T-cell (primary cell): ENCODE measurements at regions not wholly inside any gene's neighbourhood (a gene's known extent, or its start where the extent isn't known, plus 50 kb on each side); places are given as distances from the start of the nearest gene placed in this dataset.

Experiments used
- ATAC-seq, 4 experiments: fragments of 200-7000 bp in 3 of 4; fragments of 150-1000 bp in 1 of 4; cut with Tn5 transposase; replicated peaks in 1 of 4; 1 replicate in 3 of 4; 2 replicates in 1 of 4; pipeline ENCODE4 v1.10.0; 2021; ENCODE audit warnings: moderate library complexity in 3 of 4, mild to moderate bottlenecking in 2 of 4, moderate number of reproducible peaks in 1 of 4
- CTCF ChIA-PET, 2 donors: fragments of 300-600 bp; sonication (Branson Sonifier 250); formaldehyde crosslinking; loops; one replicate each; lab custom pipeline; 2022; ENCODE audit warnings: antibody characterized with exemption in 2 of 2; lab: Charles Lee
- POLR2A ChIA-PET, 2 donors: fragments of 300-600 bp; sonication (Branson Sonifier 250); formaldehyde crosslinking; loops; one replicate each; lab custom pipeline; 2022; ENCODE audit warnings: antibody characterized with exemption in 2 of 2; lab: Charles Lee
- DNase-seq, 35 experiments: peaks; one replicate each; pipeline versions ENCODE4 v3.0.0 to v3.0.0-alpha.2; 2013 to 2023
- H3K27ac ChIP-seq: one replicate; pipeline ENCODE4 v1.5.1; 2013; ENCODE audit warnings: low read length
- H3K27me3 ChIP-seq, 2 experiments: replicated peaks in 1 of 2; 1 replicate in 1 of 2; 2 replicates in 1 of 2; pipeline versions ENCODE4 v1.6.1 to v1.7.0; 2013; ENCODE audit warnings: low read length in 1 of 2, mixed read lengths in 1 of 2; ENCODE audit not compliant: control insufficient read depth in 2 of 2, insufficient read depth in 2 of 2; ENCODE audit errors: extremely low read depth in 1 of 2
- H3K36me3 ChIP-seq, 2 donors: 1 replicate in 1 of 2; 2 replicates in 1 of 2; pipeline versions ENCODE4 v1.6.1 to v1.7.0; 2013; ENCODE audit warnings: low read length in 1 of 2; ENCODE audit not compliant: control insufficient read depth in 2 of 2, insufficient read depth in 1 of 2; ENCODE audit errors: extremely low read depth in 1 of 2
- H3K4me1 ChIP-seq, 2 experiments: 1 replicate in 1 of 2; 2 replicates in 1 of 2; pipeline versions ENCODE4 v1.6.1 to v1.7.0; 2013; ENCODE audit warnings: low read length in 2 of 2, mixed read lengths in 1 of 2; ENCODE audit not compliant: insufficient read depth in 2 of 2, control insufficient read depth in 1 of 2; ENCODE audit errors: extremely low read depth in 1 of 2
- H3K4me3 ChIP-seq, 2 donors: 1 replicate in 1 of 2; 2 replicates in 1 of 2; pipeline versions ENCODE4 v1.5.1 to v1.7.0; 2013; ENCODE audit warnings: mild to moderate bottlenecking in 2 of 2, low read length in 1 of 2, moderate library complexity in 1 of 2; ENCODE audit not compliant: control insufficient read depth in 1 of 2; ENCODE audit errors: extremely low read depth in 1 of 2
- H3K9me3 ChIP-seq: 2 replicates; pipeline ENCODE4 v1.7.0; 2013
- H3K27ac Mint-ChIP-seq, 2 donors: one replicate each; pipeline ENCODE4 v1.8.0; 2020 to 2021; ENCODE audit warnings: mild to moderate bottlenecking in 2 of 2, mixed read lengths in 2 of 2
- H3K27me3 Mint-ChIP-seq, 2 donors: one replicate each; pipeline ENCODE4 v1.8.0; 2021 to 2022; ENCODE audit warnings: mixed read lengths in 2 of 2
- H3K36me3 Mint-ChIP-seq: one replicate; pipeline ENCODE4 v1.8.0; 2021; ENCODE audit warnings: mixed read lengths
- H3K4me1 Mint-ChIP-seq, 3 donors: one replicate each; pipeline ENCODE4 v1.8.0; 2020 to 2022; ENCODE audit warnings: mixed read lengths in 3 of 3, mild to moderate bottlenecking in 1 of 3
- H3K4me3 Mint-ChIP-seq, 3 donors: one replicate each; pipeline ENCODE4 v1.8.0; 2020 to 2022; ENCODE audit warnings: mild to moderate bottlenecking in 3 of 3, mixed read lengths in 3 of 3, moderate library complexity in 3 of 3
- H3K9me3 Mint-ChIP-seq, 3 donors: one replicate each; pipeline ENCODE4 v1.8.0; 2020 to 2022; ENCODE audit warnings: mixed read lengths in 3 of 3
- WGBS: methylation state at CpG from one replicate; pipeline ENCODE4 v1.1.5; 2013; ENCODE audit warnings: missing lambda C conversion rate; ENCODE audit not compliant: insufficient coverage; 5-methylcytosine and 5-hydroxymethylcytosine counted together

DNA sequence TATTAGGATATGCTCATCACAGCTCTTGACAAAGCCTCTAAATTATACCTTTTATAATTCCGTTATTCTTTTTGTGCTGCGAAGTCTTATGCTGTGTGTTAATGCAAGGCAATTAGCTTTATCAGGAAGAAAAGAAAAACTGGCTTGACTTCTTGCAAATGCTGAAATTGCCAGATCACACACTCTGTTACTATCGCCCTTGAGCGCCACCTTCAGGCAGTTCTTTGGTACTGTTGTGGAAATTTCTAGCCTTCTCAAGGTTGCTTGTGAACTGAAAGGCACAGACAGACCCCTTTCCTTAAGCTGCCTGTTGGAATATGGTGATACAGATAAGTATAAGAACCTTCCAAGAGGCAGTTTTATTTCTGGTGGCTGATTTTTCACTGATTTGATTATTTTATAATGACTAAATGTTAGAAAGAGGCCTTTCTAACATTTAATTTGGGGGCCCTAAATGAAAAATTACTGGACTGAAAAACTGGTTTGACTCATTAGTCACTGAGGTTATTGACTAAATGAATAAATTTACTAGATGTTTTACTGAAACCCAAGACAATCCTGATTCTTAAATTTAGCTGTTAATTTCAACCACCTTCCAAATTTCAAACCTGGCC, 126.2 kb upstream of the RASGRP1 start:
- Histone ChIP-seq H3K9me3 (no peaks in the 10 kb centered on the region), H3K4me1 (peaks cover 53 to 58% of the 10 kb centered on the region in 2 experiments), H3K27ac (no peak overlapping the region), H3K27me3 (no peaks in the 10 kb centered on the region), H3K4me3 (no peak overlapping the region), H3K36me3 (no peaks in the 10 kb centered on the region)
- no peaks in the 10 kb centered on the region for H3K9me3 Mint-ChIP-seq
- H3K27me3 Mint-ChIP-seq: no peaks in the 10 kb centered on the region
- ChIA-PET CTCF (interaction anchor here (0.6 to 9.8 kb wide), 60 partner anchors 8 to 250 kb away, joined by 3 to 249 read pairs (median 5); partner anchors contain the start of gene RASGRP1 (in 2 of the 2)), POLR2A (interaction anchor here (0.6 to 1.2 kb wide), 6 partner anchors 18 to 216 kb away, joined by 3 to 5 read pairs (median 3); partner anchors contain the start of gene RASGRP1 (in 1 of the 2))
- peaks cover 65 to 83% (median 75%) of the 10 kb centered on the region in 3 donors for H3K4me1 Mint-ChIP-seq
- WGBS: no CpG with 5 or more reads among the region's 4 CpGs
- H3K27ac Mint-ChIP-seq: peak overlapping the region; percentile 91 to 98
- H3K4me3 Mint-ChIP-seq: peak overlapping the region in 1 of 3 donors; percentile 48
- no peaks in the 10 kb centered on the region for H3K36me3 Mint-ChIP-seq
- ATAC-seq (peak; percentile 25 to 28 (median 27)), DNase-seq (peak; percentile 56 to 94 (median 75))

DNA sequence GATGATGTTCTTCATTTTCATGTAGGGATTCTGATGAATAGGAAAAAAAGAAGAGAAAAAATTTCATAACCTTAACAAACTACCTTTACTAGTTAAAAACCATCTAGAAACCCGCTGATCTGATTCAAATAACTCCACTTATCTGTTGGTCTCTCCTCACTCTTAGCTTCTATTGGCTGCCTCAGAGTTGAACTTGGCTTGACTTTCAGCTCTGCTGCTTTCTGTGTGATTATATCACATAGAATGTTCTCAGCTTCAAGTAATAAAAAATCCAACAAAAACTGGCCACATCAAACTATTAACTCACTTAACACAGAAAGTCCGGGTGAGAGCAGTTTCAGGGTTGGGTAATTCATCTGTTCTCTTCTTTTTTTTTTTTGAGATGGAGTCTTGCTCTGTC, 126.8 kb upstream of the RASGRP1 start:
- WGBS: 60% methylated on average over 1 of the region's 2 CpGs
- ChIA-PET CTCF (interaction anchor here (0.8 to 9.8 kb wide), 43 partner anchors 7 to 251 kb away, joined by 3 to 249 read pairs (median 6); partner anchors contain the start of gene RASGRP1 (in 2 of the 2)), POLR2A (interaction anchor here (0.6 to 1.2 kb wide), 3 partner anchors 19 to 216 kb away, joined by 3 to 5 read pairs (median 3); no protein-coding TSS in a partner anchor)
- no peak overlapping the region for H3K27ac ChIP-seq
- no peaks in the 10 kb centered on the region for H3K9me3 Mint-ChIP-seq
- no peak overlapping the region for H3K4me3 Mint-ChIP-seq
- no peaks in the 10 kb centered on the region for H3K36me3 Mint-ChIP-seq
- H3K4me3 ChIP-seq: no peak overlapping the region
- no peak for ATAC-seq
- no peaks in the 10 kb centered on the region for H3K9me3 ChIP-seq
- no peaks in the 10 kb centered on the region for H3K36me3 ChIP-seq
- no peak for DNase-seq
- peaks cover 53 to 58% of the 10 kb centered on the region in 2 experiments for H3K4me1 ChIP-seq
- H3K27me3 ChIP-seq: no peaks in the 10 kb centered on the region
- H3K4me1 Mint-ChIP-seq: peaks cover 65 to 83% (median 75%) of the 10 kb centered on the region in 3 donors
- no peaks in the 10 kb centered on the region for H3K27me3 Mint-ChIP-seq
- H3K27ac Mint-ChIP-seq: peak overlapping the region; percentile 47 to 91

DNA sequence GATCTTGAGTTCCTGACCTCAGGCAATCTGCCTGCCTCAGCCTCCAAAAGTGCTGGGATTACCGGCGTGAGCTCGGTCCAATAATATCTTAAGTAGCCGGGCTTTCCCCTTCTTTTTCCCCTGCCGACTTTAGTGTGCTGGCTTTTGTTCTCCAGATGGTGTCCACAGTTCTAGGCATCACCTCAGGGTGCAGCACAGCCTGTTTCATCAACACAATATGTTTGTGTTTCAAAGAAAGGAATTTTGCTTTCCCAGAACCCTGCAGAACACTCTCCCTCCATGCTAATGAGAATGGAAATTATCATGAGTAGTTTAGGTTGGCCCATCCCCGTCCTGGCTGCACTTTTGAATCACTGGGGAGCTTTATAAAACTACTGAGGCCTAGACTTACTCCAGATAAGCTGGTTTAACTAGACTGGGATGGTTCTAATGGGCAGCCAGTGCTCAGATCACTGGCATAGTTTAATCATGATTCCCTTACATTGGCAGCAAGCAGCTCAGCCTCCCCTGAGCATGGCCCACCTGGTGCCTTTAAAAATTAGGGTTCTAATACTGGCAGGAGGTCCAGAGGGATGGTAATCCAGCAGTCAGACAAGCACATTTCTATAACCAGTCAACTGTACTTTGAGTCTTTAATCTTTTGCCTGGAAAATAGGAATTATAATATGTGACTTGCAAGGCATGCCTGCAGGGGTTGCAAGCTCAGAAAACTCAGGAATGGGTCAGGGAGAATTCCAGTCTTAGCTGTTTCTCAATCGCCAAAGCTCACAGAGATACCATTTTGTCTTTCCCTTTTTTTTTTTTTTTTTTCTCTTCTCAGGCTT, 127.6 kb upstream of the RASGRP1 start:
- H3K4me3 ChIP-seq: no peak overlapping the region
- H3K27me3 ChIP-seq: no peaks in the 10 kb centered on the region
- ATAC-seq (no peak), DNase-seq (no peak)
- H3K27me3 Mint-ChIP-seq: no peaks in the 10 kb centered on the region
- H3K36me3 Mint-ChIP-seq: no peaks in the 10 kb centered on the region
- H3K4me1 Mint-ChIP-seq: peaks cover 65 to 83% (median 75%) of the 10 kb centered on the region in 3 donors
- no peak overlapping the region for H3K27ac ChIP-seq
- no peaks in the 10 kb centered on the region for H3K9me3 Mint-ChIP-seq
- no peak overlapping the region for H3K4me3 Mint-ChIP-seq
- H3K4me1 ChIP-seq: peaks cover 45 to 58% of the 10 kb centered on the region in 2 experiments
- H3K36me3 ChIP-seq: no peaks in the 10 kb centered on the region
- POLR2A ChIA-PET: interaction anchor here (0.6 to 0.7 kb wide), 4 partner anchors 126 to 1618 kb away, joined by 3 to 4 read pairs (median 3); no protein-coding TSS in a partner anchor
- peak overlapping the region; percentile 39 to 64 for H3K27ac Mint-ChIP-seq
- no peaks in the 10 kb centered on the region for H3K9me3 ChIP-seq
- CTCF ChIA-PET: interaction anchor here (0.5 to 8.5 kb wide), 23 partner anchors 8 to 251 kb away, joined by 3 to 112 read pairs (median 5); partner anchors contain the start of gene RASGRP1 (in 1 of the 2)
- no CpG with 5 or more reads among the region's 7 CpGs for WGBS

DNA sequence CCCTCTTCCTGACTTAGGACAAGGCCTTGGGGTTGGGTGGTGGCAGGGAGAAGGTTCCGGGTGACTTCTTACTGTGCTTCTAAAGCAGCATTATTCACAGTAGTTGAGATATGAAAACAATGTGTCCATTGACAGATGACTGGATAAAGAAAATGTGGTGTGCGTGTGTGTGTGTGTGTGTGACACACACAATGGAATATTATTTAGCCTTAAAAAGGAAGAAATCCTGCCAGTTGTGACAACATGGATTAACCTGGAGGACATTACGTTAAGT, 128.1 kb upstream of the RASGRP1 start:
- ATAC-seq: no peak
- POLR2A ChIA-PET: interaction anchor here (0.6 to 0.7 kb wide), 3 partner anchors 126 to 1618 kb away, joined by 3 to 4 read pairs (median 3); no protein-coding TSS in a partner anchor
- no peaks in the 10 kb centered on the region for H3K36me3 Mint-ChIP-seq
- Histone ChIP-seq H3K27ac (no peak overlapping the region), H3K4me1 (peaks cover 39 to 58% of the 10 kb centered on the region in 2 experiments), H3K27me3 (no peaks in the 10 kb centered on the region), H3K9me3 (no peaks in the 10 kb centered on the region), H3K36me3 (no peaks in the 10 kb centered on the region), H3K4me3 (no peak overlapping the region)
- WGBS: 100% methylated on average over 1 of the region's 3 CpGs
- DNase-seq: no peak
- CTCF ChIA-PET: interaction anchor here (0.6 to 7.3 kb wide), 10 partner anchors 9 to 252 kb away, joined by 3 to 96 read pairs (median 7); partner anchors contain the start of gene RASGRP1 (in 1 of the 2)
- no peaks in the 10 kb centered on the region for H3K9me3 Mint-ChIP-seq
- no peak overlapping the region for H3K4me3 Mint-ChIP-seq
- no peak overlapping the region for H3K27ac Mint-ChIP-seq
- no peaks in the 10 kb centered on the region for H3K27me3 Mint-ChIP-seq
- H3K4me1 Mint-ChIP-seq: peaks cover 65 to 83% (median 74%) of the 10 kb centered on the region in 3 donors

DNA sequence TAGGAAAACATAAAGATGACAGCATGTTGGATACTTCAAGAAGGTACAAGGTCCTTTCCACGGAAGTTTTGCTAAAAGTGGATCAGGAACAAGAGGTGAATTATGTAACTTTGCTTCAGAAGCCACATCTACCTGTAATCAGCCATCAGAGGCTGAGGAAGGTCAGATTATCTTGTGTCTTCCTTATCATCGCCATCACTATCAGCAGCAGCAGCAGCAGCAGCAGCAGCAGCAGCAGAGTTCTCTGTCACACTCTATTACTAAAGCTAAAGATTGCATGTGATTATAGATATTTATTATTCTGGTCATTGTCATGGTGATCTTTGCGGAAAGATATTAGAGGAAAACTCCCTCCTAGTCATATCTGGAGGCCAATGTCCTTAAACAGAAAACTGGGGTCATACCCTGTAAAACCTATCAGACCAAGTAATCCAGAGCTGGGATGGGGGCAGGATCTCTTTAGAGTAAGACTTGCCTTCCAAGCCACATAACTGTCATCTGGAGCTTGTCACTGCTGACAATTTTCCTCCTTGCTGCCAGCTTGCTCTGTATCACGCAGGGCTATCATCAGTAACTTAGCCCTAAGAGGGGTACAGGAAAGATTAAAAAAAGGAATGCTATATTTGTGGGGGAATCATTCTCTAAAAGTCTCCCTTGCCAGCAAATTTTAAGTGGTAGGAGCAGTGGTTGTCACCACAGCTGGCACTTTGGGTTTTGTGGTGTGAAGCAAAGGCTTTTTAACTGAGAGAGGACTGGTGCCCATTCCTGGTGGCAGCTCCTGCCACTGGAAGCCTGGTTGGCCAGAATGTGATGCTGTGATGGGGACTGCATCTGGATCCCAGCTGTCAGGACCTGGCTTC, 130.9 kb upstream of the RASGRP1 start:
- Mint-ChIP-seq H3K9me3 (no peaks in the 10 kb centered on the region), H3K27me3 (no peaks in the 10 kb centered on the region), H3K36me3 (no peaks in the 10 kb centered on the region), H3K4me1 (peaks cover 64 to 83% (median 72%) of the 10 kb centered on the region in 3 donors), H3K27ac (peak overlapping the region; percentile 81 to 89), H3K4me3 (peak overlapping the region in 1 of 3 donors; percentile 35)
- CTCF ChIA-PET: interaction anchor here (0.5 to 4.5 kb wide), 20 partner anchors 9 to 1081 kb away, joined by 3 to 18 read pairs (median 4); partner anchors contain the start of gene RASGRP1 (in 2 of the 2)
- POLR2A ChIA-PET: interaction anchor here (0.5 to 1.0 kb wide), 3 partner anchors 15 to 221 kb away, joined by 3 to 6 read pairs (median 4); no protein-coding TSS in a partner anchor
- DNase-seq: no peak
- Histone ChIP-seq H3K27ac (peak overlapping the region; percentile 60), H3K27me3 (no peaks in the 10 kb centered on the region), H3K4me1 (peaks cover 19 to 50% of the 10 kb centered on the region in 2 experiments), H3K9me3 (no peaks in the 10 kb centered on the region), H3K4me3 (no peak overlapping the region), H3K36me3 (no peaks in the 10 kb centered on the region)
- ATAC-seq: no peak
- WGBS: no CpG with 5 or more reads among the region's 4 CpGs
